WTC11 (cell line): ENCODE measurements at regions not wholly inside any gene's neighbourhood (a gene's known extent, or its start where the extent isn't known, plus 50 kb on each side); places are given as distances from the start of the nearest gene placed in this dataset.

ENCODE experiments used
- ESRRA ChIP-seq: sonication (generic); formaldehyde crosslinking; IDR thresholded peaks from 2 replicates; pipeline ENCODE4 v1.8.1; 2022; ENCODE audit warnings: mild to moderate bottlenecking, missing genetic modification reagents, borderline replicate concordance
- ZBTB21 ChIP-seq: sonication (generic); formaldehyde crosslinking; IDR thresholded peaks from 2 replicates; pipeline ENCODE4 v1.8.1; 2023; ENCODE audit warnings: mild to moderate bottlenecking, missing genetic modification reagents, borderline replicate concordance
- TF ChIP-seq, protein P1 (sequence below): fragments of 200-600 bp; IDR thresholded peaks from 2 replicates; pipeline ENCODE4 v1.8.0; 2022; ENCODE audit warnings: antibody characterized with exemption
- TF ChIP-seq, protein P2 (sequence below): sonication (generic); formaldehyde crosslinking; IDR thresholded peaks from 2 replicates; pipeline ENCODE4 v1.8.0; 2022; ENCODE audit warnings: mild to moderate bottlenecking, missing genetic modification reagents
- TF ChIP-seq, protein P3 (sequence below): sonication (generic); formaldehyde crosslinking; conservative IDR thresholded peaks from 2 replicates; pipeline ENCODE4 v1.8.1; 2022; ENCODE audit warnings: mild to moderate bottlenecking, missing genetic modification reagents
- TF ChIP-seq, protein P4 (sequence below): sonication (generic); formaldehyde crosslinking; IDR thresholded peaks from 2 replicates; pipeline ENCODE4 v1.8.1; 2023; ENCODE audit warnings: mild to moderate bottlenecking, missing genetic modification reagents
- TF ChIP-seq, protein P5 (sequence below): sonication (generic); formaldehyde crosslinking; IDR thresholded peaks from 2 replicates; pipeline ENCODE4 v1.8.1; 2022; ENCODE audit warnings: low read depth, missing genetic modification reagents, borderline replicate concordance
- TF ChIP-seq, protein P6 (sequence below): sonication (generic); formaldehyde crosslinking; IDR thresholded peaks from 2 replicates; pipeline ENCODE4 v1.8.0; 2022; ENCODE audit warnings: mild to moderate bottlenecking, missing genetic modification reagents

DNA sequence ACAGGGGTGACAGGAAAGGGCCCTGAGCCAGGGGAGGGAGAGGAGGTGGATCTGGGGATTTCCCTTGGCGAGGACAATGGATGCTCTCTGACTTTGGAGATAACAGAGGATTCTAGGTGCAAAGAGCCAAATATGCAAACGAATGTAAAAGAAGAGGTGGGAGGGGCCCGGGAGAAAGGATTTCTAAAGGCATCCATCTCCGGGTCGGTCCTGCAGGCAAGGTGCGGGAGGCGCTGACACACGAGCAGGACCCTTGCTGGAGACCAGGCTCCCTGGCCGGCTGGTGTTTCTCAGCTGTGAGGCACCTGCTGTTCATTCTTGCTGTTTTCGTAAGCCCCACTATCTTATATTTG is 115.2 kb upstream of the TLE3 start:
- TF ChIP-seq, protein P1, sequence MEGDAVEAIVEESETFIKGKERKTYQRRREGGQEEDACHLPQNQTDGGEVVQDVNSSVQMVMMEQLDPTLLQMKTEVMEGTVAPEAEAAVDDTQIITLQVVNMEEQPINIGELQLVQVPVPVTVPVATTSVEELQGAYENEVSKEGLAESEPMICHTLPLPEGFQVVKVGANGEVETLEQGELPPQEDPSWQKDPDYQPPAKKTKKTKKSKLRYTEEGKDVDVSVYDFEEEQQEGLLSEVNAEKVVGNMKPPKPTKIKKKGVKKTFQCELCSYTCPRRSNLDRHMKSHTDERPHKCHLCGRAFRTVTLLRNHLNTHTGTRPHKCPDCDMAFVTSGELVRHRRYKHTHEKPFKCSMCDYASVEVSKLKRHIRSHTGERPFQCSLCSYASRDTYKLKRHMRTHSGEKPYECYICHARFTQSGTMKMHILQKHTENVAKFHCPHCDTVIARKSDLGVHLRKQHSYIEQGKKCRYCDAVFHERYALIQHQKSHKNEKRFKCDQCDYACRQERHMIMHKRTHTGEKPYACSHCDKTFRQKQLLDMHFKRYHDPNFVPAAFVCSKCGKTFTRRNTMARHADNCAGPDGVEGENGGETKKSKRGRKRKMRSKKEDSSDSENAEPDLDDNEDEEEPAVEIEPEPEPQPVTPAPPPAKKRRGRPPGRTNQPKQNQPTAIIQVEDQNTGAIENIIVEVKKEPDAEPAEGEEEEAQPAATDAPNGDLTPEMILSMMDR = no peak
- TF ChIP-seq ZBTB21 (CRISPR knock-in tag) = no peak
- no peak for TF ChIP-seq ESRRA (CRISPR knock-in tag)
- TF ChIP-seq, protein P2, sequence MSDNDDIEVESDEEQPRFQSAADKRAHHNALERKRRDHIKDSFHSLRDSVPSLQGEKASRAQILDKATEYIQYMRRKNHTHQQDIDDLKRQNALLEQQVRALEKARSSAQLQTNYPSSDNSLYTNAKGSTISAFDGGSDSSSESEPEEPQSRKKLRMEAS = no peak
- TF ChIP-seq, protein P3, sequence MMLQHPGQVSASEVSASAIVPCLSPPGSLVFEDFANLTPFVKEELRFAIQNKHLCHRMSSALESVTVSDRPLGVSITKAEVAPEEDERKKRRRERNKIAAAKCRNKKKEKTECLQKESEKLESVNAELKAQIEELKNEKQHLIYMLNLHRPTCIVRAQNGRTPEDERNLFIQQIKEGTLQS = no peak
- TF ChIP-seq, protein P4, sequence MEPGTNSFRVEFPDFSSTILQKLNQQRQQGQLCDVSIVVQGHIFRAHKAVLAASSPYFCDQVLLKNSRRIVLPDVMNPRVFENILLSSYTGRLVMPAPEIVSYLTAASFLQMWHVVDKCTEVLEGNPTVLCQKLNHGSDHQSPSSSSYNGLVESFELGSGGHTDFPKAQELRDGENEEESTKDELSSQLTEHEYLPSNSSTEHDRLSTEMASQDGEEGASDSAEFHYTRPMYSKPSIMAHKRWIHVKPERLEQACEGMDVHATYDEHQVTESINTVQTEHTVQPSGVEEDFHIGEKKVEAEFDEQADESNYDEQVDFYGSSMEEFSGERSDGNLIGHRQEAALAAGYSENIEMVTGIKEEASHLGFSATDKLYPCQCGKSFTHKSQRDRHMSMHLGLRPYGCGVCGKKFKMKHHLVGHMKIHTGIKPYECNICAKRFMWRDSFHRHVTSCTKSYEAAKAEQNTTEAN (CRISPR knock-in tag) = no peak
- TF ChIP-seq, protein P5, sequence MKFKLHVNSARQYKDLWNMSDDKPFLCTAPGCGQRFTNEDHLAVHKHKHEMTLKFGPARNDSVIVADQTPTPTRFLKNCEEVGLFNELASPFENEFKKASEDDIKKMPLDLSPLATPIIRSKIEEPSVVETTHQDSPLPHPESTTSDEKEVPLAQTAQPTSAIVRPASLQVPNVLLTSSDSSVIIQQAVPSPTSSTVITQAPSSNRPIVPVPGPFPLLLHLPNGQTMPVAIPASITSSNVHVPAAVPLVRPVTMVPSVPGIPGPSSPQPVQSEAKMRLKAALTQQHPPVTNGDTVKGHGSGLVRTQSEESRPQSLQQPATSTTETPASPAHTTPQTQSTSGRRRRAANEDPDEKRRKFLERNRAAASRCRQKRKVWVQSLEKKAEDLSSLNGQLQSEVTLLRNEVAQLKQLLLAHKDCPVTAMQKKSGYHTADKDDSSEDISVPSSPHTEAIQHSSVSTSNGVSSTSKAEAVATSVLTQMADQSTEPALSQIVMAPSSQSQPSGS = no peak
- TF ChIP-seq, protein P6, sequence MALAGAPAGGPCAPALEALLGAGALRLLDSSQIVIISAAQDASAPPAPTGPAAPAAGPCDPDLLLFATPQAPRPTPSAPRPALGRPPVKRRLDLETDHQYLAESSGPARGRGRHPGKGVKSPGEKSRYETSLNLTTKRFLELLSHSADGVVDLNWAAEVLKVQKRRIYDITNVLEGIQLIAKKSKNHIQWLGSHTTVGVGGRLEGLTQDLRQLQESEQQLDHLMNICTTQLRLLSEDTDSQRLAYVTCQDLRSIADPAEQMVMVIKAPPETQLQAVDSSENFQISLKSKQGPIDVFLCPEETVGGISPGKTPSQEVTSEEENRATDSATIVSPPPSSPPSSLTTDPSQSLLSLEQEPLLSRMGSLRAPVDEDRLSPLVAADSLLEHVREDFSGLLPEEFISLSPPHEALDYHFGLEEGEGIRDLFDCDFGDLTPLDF (CRISPR knock-in tag) = no peak
